PC-3 (cell line): ENCODE measurements at regions not wholly inside any gene's neighbourhood (a gene's known extent, or its start where the extent isn't known, plus 50 kb on each side); places are given as distances from the start of the nearest gene placed in this dataset.
"Not testable (repeated sequence)": the region's sequence is repeated elsewhere in the genome, so short reads cannot be mapped to it uniquely, and the experiment has no call there.

Experiments used
- ATAC-seq: fragments of 200-7000 bp; cut with Tn5 transposase; 2 replicates; pipeline ENCODE4 v1.9.1; 2020; ENCODE audit warnings: mild to moderate bottlenecking, moderate library complexity
- BruUV-seq: library from RNA; stranded (reverse); fragments of 400-500 nt; replicated peaks from 2 replicates; lab custom pipeline; 2021; lab: Mats Ljungman, UMichigan
- CTCF ChIA-PET: fragments of 300-600 bp; sonication (Branson Sonifier 250); formaldehyde crosslinking; loops from one replicate; lab custom pipeline; 2022; ENCODE audit warnings: antibody characterized with exemption; lab: Charles Lee
- POLR2A ChIA-PET: fragments of 300-600 bp; sonication (Branson Sonifier 250); formaldehyde crosslinking; loops from one replicate; lab custom pipeline; 2022; ENCODE audit warnings: antibody characterized with exemption; ENCODE audit not compliant: unreplicated experiment; lab: Charles Lee
- DNase-seq: peaks from one replicate; pipeline ENCODE4 v3.0.0-alpha.2; 2015
- H2AFZ ChIP-seq: fragments of 300-600 bp; sonication (generic); 2 replicates; pipeline ENCODE4 v1.6.0; 2016; ENCODE audit warnings: antibody characterized with exemption, low read length
- H3F3A ChIP-seq: fragments of 300-600 bp; sonication (generic); one replicate; pipeline ENCODE4 v1.6.0; 2017; ENCODE audit warnings: antibody characterized with exemption, low read length, control low read depth, mild to moderate bottlenecking; ENCODE audit not compliant: unreplicated experiment
- H3K27ac ChIP-seq: fragments of 300-600 bp; sonication (generic); 2 replicates; pipeline ENCODE4 v1.5.1; 2016; ENCODE audit warnings: mild to moderate bottlenecking, low read length
- H3K27me3 ChIP-seq: fragments of 300-600 bp; sonication (generic); 2 replicates; pipeline ENCODE4 v1.6.1; 2016; ENCODE audit warnings: low read length, mixed read lengths
- H3K36me3 ChIP-seq: fragments of 300-600 bp; sonication (generic); 2 replicates; pipeline ENCODE4 v1.6.1; 2016; ENCODE audit warnings: low read depth, mixed run types, low read length, mixed read lengths
- H3K4me1 ChIP-seq: fragments of 300-600 bp; sonication (generic); 2 replicates; pipeline ENCODE4 v1.5.1; 2016; ENCODE audit warnings: low read length; ENCODE audit not compliant: insufficient read depth
- H3K4me2 ChIP-seq: fragments of 300-600 bp; sonication (generic); 2 replicates; pipeline ENCODE4 v1.6.0; 2016; ENCODE audit warnings: low read length
- H3K4me3 ChIP-seq: fragments of 300-600 bp; sonication (generic); 2 replicates; pipeline ENCODE4 v1.5.1; 2016; ENCODE audit warnings: mild to moderate bottlenecking, low read length, mixed read lengths
- H3K79me2 ChIP-seq: fragments of 300-600 bp; sonication (generic); 2 replicates; pipeline ENCODE4 v1.6.1; 2017; ENCODE audit warnings: low read length, mixed read lengths
- H3K9ac ChIP-seq: fragments of 300-600 bp; sonication (generic); 2 replicates; pipeline ENCODE4 v1.6.0; 2016; ENCODE audit warnings: mild to moderate bottlenecking, low read length
- H3K9me2 ChIP-seq: fragments of 300-600 bp; sonication (generic); replicated peaks from 2 replicates; pipeline ENCODE4 v1.6.1; 2016; ENCODE audit warnings: mixed run types, low read length, mixed read lengths
- H3K9me3 ChIP-seq: fragments of 300-600 bp; sonication (generic); 2 replicates; pipeline ENCODE4 v1.6.1; 2016; ENCODE audit warnings: low read length, mixed read lengths
- H4K20me1 ChIP-seq: fragments of 300-600 bp; sonication (generic); 2 replicates; pipeline ENCODE4 v1.6.1; 2016; ENCODE audit warnings: low read length, mixed read lengths
- EZH2 ChIP-seq: fragments of 300-600 bp; sonication (generic); IDR thresholded peaks from one replicate; pipeline ENCODE4 v1.6.1; 2017; ENCODE audit warnings: antibody characterized with exemption, mild to moderate bottlenecking, low read length; ENCODE audit not compliant: unreplicated experiment
- EZH2phosphoT487 ChIP-seq: fragments of 300-600 bp; sonication (generic); IDR thresholded peaks from 2 replicates; pipeline ENCODE4 v1.6.1; 2018; ENCODE audit warnings: mild to moderate bottlenecking, antibody characterized with exemption, low read length, borderline replicate concordance
- intact Hi-C: fragments of 100-400 bp; cut with micrococcal nuclease; formaldehyde crosslinking; loops from 2 replicates; pipeline ENCODE4 v1.9.0; 2023
- TF ChIP-seq, protein P1 (sequence below): fragments of 300-600 bp; sonication (generic); conservative IDR thresholded peaks from 2 replicates; pipeline ENCODE4 v1.5.1; 2017; ENCODE audit warnings: antibody characterized with exemption, low read depth, mild to moderate bottlenecking, low read length

DNA sequence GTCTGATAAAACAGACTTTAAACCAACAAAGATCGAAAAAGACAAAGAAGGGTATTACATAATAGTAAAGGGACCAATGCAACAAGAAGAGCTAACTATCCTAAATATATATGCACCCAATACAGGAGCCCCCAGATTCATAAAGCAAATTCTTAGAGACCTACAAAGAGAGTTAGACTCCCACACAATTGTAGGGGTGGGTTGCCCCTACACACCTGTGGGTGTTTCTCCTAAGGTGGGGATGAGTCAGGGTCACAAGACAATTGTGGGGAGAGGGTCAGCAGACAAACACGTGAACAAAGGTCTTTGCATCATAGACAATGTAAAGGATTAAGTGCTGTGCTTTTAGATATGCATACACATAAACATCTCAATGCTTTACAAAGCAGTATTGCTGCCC is 269.4 kb upstream of the PRR16 start:
- intact Hi-C loops, BruUV-seq, H3F3A ChIP-seq, H3K9ac ChIP-seq, ATAC-seq, DNase-seq, H3K4me1 ChIP-seq, H3K4me3 ChIP-seq, H4K20me1 ChIP-seq, H3K9me2 ChIP-seq, POLR2A ChIA-PET, CTCF ChIA-PET, H3K79me2 ChIP-seq, H3K27me3 ChIP-seq, H3K4me2 ChIP-seq, H2AFZ ChIP-seq, H3K36me3 ChIP-seq, H3K27ac ChIP-seq, H3K9me3 ChIP-seq: not testable (repeated sequence)

DNA sequence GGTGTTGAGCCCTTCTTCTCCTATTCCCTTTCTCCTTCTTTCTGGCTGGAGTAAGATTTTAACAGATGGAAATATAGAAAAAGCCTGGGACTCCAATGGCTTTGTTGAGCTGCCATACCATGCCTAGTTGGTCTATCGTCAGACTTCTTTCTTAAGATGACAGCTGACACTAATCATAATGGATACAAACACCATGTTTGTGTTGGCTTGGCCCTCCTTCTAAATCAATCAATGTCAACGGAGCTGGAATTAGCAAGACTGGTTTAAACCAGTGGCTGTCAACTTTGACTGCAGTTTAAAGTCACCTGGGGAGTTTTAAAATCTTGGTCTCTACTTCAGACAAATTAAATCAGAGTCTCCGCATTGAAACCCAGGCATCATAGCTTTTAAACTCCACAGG is 264.5 kb upstream of the PRR16 start:
- no peak overlapping the region for H3K4me3 ChIP-seq

DNA sequence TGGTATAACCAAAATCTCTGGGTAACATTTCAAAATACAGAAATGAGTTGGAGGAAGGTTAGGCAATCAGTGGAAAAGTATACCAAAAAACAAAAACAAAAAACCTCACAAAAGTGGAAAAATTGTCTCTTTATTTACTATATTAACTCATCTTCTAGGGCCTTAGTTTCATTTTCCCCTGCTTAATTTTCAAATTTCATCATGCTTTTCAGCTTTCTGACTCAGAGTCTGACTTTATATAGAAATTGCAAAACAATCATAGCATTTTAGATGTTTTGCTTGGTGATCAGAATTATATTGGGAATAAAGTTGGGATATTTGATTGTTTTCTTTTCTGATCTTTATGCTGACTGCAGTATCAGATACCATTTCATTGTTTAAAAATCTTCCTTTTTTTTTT is 257.0 kb upstream of the PRR16 start:
- ChIA-PET POLR2A (no interaction called here), CTCF (no interaction called here)
- BruUV-seq: no TSS peak
- no peaks in the 10 kb centered on the region for H3K79me2 ChIP-seq
- no peaks in the 10 kb centered on the region for H3K9me3 ChIP-seq
- no peaks in the 10 kb centered on the region for H3K36me3 ChIP-seq
- H2AFZ ChIP-seq: no peak overlapping the region
- H3K4me2 ChIP-seq: no peak overlapping the region
- H3K27me3 ChIP-seq: no peaks in the 10 kb centered on the region
- intact Hi-C loops: no loop called here
- no peaks in the 10 kb centered on the region for H3F3A ChIP-seq
- H3K9me2 ChIP-seq: no peaks in the 10 kb centered on the region
- DNase-seq (no peak), ATAC-seq (no peak)
- TF ChIP-seq, protein P1, sequence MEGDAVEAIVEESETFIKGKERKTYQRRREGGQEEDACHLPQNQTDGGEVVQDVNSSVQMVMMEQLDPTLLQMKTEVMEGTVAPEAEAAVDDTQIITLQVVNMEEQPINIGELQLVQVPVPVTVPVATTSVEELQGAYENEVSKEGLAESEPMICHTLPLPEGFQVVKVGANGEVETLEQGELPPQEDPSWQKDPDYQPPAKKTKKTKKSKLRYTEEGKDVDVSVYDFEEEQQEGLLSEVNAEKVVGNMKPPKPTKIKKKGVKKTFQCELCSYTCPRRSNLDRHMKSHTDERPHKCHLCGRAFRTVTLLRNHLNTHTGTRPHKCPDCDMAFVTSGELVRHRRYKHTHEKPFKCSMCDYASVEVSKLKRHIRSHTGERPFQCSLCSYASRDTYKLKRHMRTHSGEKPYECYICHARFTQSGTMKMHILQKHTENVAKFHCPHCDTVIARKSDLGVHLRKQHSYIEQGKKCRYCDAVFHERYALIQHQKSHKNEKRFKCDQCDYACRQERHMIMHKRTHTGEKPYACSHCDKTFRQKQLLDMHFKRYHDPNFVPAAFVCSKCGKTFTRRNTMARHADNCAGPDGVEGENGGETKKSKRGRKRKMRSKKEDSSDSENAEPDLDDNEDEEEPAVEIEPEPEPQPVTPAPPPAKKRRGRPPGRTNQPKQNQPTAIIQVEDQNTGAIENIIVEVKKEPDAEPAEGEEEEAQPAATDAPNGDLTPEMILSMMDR: no peak
- TF ChIP-seq EZH2phosphoT487 (no peak), EZH2 (no peak)
- H3K9ac ChIP-seq: no peak overlapping the region
- H3K4me3 ChIP-seq: no peak overlapping the region
- no peaks in the 10 kb centered on the region; the same call in 1 of the 2 replicates for H3K4me1 ChIP-seq
- no peak overlapping the region for H3K27ac ChIP-seq
- no peaks in the 10 kb centered on the region for H4K20me1 ChIP-seq

More for the DNA sequence above, 264.5 kb upstream of the PRR16 start:
- ATAC-seq (no peak), DNase-seq (no peak)
- Histone ChIP-seq H3K79me2 (no peaks in the 10 kb centered on the region), H3K27me3 (no peaks in the 10 kb centered on the region), H3K9ac (no peak overlapping the region), H3F3A (no peaks in the 10 kb centered on the region), H3K9me2 (no peaks in the 10 kb centered on the region), H3K9me3 (no peaks in the 10 kb centered on the region), H3K36me3 (no peaks in the 10 kb centered on the region), H3K4me1 (no peaks in the 10 kb centered on the region; the same call in 1 of the 2 replicates), H3K4me2 (no peak overlapping the region), H4K20me1 (no peaks in the 10 kb centered on the region), H2AFZ (no peak overlapping the region), H3K27ac (no peak overlapping the region)
- ChIA-PET POLR2A (no interaction called here), CTCF (no interaction called here)
- BruUV-seq: no TSS peak
- no peak for TF ChIP-seq EZH2
- TF ChIP-seq, protein P1: no peak
- TF ChIP-seq EZH2phosphoT487: no peak
- intact Hi-C loops: no loop called here
